C4-2B (cell line): ENCODE measurements at regions not wholly inside any gene's neighbourhood (a gene's known extent, or its start where the extent isn't known, plus 50 kb on each side); places are given as distances from the start of the nearest gene placed in this dataset.

ENCODE experiments used
- CTCF ChIP-seq: fragments of 450-650 bp; conservative IDR thresholded peaks from 2 replicates; pipeline ENCODE4 v1.5.1; 2017; ENCODE audit warnings: mild to moderate bottlenecking
- ZFX ChIP-seq: fragments of 450-650 bp; IDR thresholded peaks from 2 replicates; pipeline ENCODE4 v1.6.1; 2017

DNA sequence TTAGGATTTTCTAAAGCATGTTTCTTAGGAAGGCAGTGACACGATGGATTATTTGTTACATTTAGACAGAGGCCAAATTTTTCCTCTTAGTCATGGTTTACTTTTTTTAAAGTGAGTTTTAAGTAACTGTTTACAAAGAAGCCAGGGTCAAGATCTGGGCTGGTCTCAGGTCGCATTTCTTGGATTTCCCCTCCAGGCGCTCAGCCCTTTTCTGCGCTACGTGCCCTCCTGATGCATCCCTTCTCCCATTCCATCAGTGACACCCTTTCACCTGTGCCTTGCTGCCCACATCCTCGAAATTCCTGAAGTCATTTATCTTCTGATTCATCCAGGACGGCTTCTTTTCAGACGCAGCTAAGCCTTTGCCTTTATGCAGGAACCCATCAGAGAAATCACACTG lies 330.3 kb downstream of the IRX1 start:
- no peak for TF ChIP-seq CTCF
- TF ChIP-seq ZFX = no peak
